Lower leg skin (tissue), 3 donors: ENCODE measurements at regions not wholly inside any gene's neighbourhood (a gene's known extent, or its start where the extent isn't known, plus 50 kb on each side); places are given as distances from the start of the nearest gene placed in this dataset.

Source experiments
- POLR2A ChIP-seq, 2 donors: fragments of 450-650 bp; IDR thresholded peaks; one replicate each; pipeline ENCODE4 v1.6.1; 2016 to 2017; ENCODE audit warnings: antibody characterized with exemption in 2 of 2, mild to moderate bottlenecking in 1 of 2, moderate library complexity in 1 of 2
- TF ChIP-seq, protein P1 (sequence below), 3 donors: fragments of 450-650 bp; IDR thresholded peaks; one replicate each; pipeline ENCODE4 v1.5.1; 2016; ENCODE audit warnings: antibody characterized with exemption in 3 of 3, mild to moderate bottlenecking in 3 of 3, moderate library complexity in 2 of 3

DNA sequence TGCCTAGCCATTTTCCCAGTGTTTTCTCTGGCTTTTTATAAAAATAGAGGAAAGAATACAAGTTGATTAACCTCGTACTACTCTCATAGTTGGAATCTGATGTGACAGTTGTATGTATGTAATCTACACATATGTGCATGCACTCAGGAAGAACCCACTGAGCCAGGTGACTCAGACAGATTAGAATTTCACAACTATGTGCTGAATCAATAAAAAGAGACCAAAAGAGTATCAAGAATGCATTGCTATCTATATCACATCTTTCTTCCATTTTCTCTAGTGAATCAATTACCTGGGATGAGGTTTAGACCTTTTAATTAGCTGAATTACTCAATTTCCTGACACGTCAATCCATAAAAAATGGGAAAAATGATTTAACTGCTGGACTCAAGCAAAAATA, 319.3 kb upstream of the ATP10A start:
- TF ChIP-seq, protein P1, sequence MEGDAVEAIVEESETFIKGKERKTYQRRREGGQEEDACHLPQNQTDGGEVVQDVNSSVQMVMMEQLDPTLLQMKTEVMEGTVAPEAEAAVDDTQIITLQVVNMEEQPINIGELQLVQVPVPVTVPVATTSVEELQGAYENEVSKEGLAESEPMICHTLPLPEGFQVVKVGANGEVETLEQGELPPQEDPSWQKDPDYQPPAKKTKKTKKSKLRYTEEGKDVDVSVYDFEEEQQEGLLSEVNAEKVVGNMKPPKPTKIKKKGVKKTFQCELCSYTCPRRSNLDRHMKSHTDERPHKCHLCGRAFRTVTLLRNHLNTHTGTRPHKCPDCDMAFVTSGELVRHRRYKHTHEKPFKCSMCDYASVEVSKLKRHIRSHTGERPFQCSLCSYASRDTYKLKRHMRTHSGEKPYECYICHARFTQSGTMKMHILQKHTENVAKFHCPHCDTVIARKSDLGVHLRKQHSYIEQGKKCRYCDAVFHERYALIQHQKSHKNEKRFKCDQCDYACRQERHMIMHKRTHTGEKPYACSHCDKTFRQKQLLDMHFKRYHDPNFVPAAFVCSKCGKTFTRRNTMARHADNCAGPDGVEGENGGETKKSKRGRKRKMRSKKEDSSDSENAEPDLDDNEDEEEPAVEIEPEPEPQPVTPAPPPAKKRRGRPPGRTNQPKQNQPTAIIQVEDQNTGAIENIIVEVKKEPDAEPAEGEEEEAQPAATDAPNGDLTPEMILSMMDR (IDR thresholded peaks at IDR 0.05): no peak
- no peak for TF ChIP-seq POLR2A (IDR thresholded peaks at IDR 0.05)
